ENCODE measurements at regions not wholly inside any gene's neighbourhood (a gene's known extent, or its start where the extent isn't known, plus 50 kb on each side); places are given as distances from the start of the nearest gene placed in this dataset.
"Not testable (repeated sequence)": the region's sequence is repeated elsewhere in the genome, so short reads cannot be mapped to it uniquely, and the experiment has no call there.

DNA sequence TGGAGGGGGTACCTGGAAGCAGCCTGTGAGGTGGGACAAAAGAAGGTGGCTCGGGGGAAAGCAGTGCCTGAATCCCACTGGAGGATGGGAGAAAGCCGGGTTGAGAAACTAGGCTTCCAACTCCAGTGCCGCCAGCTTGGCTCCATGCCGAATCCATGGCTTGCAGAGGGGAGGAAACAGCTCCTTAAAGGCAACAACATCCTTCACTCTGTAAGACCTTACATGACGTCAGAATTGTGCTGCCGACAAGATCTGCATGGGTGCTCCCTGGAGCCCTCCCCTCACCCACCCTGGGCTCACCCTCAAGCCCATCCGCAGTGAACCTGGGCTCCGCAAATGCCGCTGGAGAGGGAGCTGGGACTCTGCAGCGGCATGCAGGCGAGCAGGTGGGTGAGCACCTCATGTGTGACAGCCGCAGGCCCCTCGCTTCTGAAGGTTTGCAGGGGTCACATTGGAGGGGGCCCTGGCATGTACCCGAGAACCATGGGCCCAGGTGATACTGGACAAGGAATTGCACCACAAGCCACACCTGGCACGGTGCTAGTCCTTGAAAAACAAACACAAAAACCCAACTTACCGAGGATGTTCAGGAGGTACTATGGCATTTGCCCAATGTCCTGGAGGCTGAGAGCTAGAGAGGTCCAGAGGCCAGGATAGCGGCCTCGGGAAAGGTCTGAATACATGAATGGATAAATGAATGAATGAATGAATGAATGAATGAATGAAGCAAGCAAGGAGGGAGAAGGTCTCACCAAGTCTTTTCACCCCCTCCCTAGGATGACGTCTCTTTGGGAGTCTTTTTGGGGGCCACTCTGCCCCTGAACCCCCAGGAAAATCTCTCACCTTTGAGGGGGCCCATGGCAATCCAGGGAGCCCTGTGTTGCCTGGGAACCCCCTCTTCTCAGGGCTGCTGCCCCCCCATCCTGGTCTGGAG is 238.6 kb upstream of the SHH start:
- DNase-seq, result peak; percentile 20

- DNase-seq, result no peak
Measured at GRCh38 chr7:156049366-156049765, 237.1 kb upstream of the SHH start.

GRCh38 chr7:156046031-156046560 is 233.8 kb upstream of the SHH start:
- no peak for DNase-seq

- DNase-seq, result no peak
Measured at GRCh38 chr7:156043416-156044178, 231.3 kb upstream of the SHH start.

DNA sequence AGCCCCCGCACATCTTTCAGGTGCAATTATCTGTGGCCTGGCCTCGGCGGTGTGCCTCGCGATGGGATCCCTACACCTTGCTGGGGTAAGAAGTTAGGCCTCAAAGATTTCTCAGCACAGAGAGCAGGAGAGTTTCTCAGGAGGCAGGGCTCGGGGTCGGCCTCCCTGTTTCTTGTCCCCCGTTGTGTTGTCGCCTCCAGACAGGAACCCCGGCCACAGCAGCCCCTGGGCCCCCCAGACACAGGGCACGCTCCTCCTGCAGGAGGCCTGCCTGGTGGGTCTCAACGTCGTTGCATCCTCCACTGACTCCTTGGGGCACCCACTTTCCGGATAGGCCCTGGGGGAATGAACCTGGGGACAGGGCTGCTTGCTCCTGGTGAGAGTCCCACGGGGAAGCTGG is 229.1 kb upstream of the SHH start:
- DNase-seq, result no peak

DNA sequence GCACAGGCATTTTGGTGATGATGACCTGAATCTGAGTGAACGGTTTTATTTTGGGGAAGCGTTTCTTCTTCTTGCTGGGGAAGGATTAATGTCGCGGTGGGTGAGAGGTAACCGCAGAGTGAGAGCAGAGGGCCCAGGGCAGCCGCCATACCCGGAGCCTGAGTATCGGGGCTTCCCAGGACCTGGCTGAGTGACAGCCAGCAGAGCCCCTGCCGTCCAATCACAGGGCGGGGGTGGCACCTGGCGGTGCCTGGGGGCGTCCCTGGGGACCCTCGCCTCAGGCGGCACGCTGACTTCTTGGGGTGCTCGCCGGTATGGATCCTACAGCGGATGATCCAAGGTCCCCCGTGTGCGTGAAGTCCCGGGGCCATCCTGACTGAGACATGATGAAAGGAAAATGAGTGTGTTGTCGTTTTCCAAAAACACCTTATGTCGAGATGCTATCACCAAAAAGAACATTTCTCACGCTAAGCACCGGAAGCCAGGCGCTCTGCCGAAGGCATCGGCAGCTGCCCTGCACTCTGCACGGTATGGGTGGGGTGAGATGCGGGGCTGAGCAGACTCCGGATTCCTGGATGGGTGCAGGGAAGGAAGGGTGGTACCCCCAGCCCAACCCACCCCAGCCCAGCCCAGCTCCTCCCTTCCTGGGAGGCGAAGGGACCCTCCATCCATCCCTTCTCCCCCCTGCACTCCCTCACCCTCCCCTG is 227.9 kb upstream of the SHH start:
- DNase-seq, result no peak

DNA sequence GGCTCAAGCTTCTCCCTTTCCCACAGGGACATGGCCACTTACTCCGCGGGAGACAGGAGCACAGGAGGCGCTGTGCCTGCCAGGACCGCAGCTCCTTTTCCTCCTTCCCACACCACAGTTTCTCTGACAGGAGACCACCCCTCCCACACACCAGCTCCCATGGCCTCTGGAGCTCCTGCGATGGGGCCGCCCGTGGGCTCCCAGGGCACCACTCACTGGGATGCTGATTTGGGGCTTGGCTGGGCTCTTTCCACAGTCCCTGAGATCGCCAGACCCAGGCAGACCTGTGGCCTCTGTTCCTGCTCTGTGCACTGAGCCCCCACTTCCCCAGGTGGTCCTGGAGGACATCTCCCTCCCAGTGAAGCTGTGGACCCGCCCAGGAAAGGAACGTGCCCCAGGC is 226.9 kb upstream of the SHH start:
- DNase-seq, result no peak

- no peak for DNase-seq
Measured at GRCh38 chr7:156038345-156038744, 226.1 kb upstream of the SHH start.

DNA sequence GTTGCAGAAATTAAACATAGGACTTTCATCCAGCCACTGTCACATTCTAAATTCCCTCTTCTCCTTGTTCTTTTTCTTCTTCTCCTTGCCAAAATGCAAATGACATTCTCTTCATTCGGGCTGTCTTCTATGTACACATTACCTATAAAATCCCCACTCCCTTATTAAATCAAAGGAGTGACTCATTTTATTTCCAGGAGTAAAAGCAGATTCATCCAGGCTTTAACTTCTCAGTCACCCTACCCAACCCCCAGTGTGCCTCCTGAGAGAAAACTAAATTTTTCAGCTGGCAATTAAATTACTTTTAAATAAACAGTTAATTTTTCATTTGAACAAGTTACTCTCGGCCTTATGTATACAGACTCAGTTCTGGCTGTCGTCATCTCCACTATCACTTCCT is 223.9 kb upstream of the SHH start:
- DNase-seq, result no peak

DNA sequence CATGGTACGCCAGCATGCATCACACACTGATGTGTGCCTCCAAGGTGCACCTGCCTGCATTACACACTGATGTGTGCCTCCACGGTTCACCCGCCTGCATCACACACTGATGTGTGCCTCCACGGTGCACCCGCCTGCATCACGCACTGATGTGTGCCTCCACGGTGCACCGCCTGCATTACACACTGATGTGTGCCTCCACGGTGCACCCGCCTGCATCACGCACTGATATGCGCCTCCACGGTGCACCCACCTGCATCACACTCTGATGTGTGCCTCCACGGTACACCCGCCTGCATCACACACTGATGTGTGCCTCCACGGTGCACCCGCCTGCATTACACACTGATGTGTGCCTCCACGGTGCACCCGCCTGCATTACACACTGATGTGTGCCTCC is 223.1 kb upstream of the SHH start:
- DNase-seq, result not testable (repeated sequence)

GRCh38 chr7:156034397-156034796 is 222.1 kb upstream of the SHH start:
- DNase-seq, result no peak

DNA sequence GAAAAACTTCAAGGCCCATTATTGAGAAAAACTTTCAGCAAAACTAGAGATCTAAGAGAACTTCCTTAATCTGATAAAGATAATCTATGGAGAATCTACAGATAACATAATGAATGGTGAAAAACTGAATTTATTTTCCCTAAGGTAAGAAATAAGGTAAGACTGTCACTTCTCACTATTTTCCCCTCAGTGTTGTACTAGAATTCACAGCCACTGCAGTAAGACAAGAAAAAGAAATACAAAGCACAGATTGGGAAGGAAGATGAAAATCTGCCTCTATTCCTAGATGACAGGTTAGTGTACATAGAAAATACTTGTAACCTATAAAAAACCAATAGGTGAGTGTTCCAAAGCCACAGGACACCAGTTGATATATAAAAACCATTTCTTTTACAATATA is 220.7 kb upstream of the SHH start:
- DNase-seq, result no peak

GRCh38 chr7:156031679-156032478 is 219.6 kb upstream of the SHH start:
- DNase-seq, result no peak

DNA sequence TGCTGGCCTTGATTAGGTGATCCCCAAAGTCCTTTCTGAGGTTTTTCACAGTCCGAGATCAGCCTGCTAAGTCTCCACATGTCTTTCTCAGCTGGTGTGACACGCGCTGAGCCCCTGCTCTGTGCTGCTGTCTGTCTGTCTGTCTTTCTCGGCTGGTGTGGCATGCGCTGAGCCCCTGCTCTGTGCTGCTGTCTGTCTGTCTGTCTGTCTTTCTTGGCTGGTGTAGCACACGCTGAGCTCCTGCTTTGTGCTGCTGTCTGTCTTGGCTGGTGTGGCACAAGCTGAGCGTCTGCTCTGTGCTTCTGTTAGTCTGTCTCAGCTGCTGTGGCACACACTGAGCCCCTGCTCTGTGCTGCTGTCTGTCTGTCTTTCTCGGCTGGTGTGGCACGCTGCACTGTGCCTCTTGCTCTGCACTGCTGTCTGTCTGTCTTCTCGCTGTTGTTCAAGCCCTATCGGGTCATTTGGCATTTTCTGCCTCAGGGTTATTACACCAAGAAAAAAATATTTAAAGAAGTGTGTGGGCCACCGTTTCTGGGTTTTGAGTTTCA is 217.3 kb upstream of the SHH start:
- DNase-seq, result no peak

DNA sequence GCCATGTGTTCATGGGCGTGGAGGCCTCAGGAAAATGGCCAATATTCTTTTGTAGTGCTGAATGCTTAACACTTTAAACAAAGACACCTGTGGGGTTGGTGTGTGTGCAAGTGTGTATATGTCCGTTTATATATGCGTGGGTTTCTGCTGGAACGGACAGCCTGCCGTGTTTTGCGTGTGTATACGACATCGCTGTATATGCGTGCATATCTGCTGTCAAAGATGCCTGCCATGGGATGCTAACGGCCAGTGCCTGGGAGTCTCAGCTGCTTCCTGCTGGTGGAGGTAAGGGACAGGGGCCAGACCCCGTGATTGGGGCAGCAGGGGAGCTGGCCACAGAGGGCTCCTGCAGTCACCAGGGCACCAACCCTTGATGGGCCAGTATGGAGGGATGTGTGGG is 216.3 kb upstream of the SHH start:
- no peak for DNase-seq

DNA sequence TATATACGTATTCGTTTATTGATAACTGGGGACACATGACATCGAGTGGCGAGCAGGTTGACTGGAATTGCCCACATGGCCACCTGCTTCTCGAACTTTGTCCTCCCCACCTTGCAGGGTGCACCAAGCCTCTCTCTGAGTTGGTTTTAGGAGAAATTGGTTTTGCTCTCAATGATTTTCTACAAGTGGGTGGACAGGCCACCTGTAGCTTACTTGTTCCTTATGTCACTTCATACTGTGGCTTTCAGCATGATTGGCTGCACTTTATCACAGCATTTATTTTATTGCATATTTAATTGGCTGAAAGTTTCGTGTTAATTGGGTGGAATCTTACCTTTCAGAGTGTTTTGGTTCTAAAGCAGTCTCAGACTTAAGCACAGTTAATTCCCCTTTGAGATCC is 215.6 kb upstream of the SHH start:
- no peak for DNase-seq

- no peak for DNase-seq
Measured at GRCh38 chr7:156026603-156027002, 214.3 kb upstream of the SHH start.

- DNase-seq, result no peak
Measured at GRCh38 chr7:156026076-156026600, 213.9 kb upstream of the SHH start.

DNA sequence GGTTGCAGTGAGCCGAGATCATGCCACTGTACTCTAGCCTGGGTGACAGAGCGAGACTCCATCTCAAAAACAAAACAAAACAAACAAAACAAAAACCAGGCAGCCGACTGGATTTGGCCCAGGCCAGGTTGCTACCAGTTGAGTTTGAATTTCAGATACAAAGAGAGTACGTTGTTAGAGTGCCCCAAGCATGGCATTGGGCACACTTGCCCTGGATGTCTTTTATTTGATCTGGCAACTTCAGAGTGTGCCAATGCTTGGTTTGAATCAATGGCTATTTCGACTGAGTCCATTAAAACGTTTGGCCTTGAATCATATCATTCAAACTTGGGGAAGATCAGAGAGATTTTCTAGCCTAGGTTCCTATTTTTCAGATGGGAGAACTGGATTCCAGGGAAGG is 213.4 kb upstream of the SHH start:
- DNase-seq, result no peak

DNA sequence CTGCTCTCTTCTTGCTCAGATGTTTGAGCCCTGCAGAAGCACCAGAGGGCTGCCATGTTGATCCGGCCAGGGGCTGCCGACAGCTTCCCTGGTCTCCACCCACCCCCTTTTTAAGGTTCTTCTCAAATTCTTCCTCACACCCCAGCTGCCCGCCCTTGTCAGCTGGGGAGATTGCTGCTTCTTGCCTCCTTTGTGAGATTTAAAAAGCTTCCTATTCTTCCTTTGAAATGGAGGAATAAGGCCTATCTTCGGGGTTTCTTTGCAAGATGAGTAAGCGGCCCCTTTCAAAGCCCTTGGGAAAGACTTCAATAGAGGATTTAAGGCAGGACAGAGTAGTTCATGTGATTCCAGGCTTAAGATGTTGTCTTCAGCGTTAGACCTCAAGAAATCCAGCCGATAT is 211.9 kb upstream of the SHH start:
- no peak for DNase-seq

DNA sequence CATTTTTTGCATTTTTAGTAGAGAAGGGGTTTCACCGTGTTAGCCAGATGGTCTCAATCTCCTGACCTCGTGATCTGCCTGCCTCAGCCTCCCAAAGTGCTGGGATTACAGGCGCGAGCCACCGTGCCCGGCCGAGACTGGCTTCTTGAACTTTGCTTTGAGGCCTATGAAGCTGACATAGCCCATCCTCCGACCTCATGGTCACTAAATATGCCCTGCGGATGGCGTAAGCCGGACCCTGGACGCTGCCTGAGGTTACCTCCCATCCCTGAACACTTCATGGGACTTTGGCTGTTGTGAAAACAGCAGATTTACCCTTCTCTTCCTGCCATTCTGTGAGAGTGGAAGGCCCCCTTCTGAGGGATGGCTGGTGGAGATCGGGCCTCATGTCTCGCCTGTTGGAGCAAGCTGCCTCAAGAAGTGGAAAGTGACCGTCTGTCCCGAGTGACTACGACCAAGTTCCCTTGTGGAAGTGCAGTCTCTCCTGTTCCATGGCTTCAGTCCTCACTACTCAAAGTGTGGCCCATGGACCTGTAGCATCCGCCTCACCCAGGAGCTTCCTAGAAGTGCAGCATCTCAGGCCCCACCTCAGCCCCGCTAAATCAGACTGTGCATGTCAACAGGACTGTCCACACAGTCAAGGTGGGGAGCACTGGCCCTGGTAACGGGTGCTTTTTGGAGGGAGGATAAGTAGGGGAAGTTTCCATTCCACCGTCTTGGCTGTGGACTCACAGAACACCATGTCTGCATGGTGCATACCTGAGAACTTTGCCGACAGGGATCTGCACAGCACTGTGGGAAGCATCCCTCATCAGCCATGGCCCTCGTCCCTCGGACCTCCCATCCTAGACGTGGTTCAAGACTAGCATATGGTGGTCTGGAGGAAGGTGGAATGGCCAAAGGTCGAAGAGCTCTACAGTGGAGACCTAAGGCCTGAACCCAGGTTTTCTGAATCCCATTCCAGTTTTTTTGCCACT is 210.5 kb upstream of the SHH start:
- DNase-seq, result no peak

Measured in NCI-H2029 (cell line).